Lower lobe of right lung (tissue), 2 donors: ENCODE measurements at regions not wholly inside any gene's neighbourhood (a gene's known extent, or its start where the extent isn't known, plus 50 kb on each side); places are given as distances from the start of the nearest gene placed in this dataset.

Experiments
- ATAC-seq, 2 donors: fragments of 200-7000 bp; cut with Tn5 transposase; one replicate each; pipeline ENCODE4 v1.9.1; 2020 to 2022; ENCODE audit warnings: mild to moderate bottlenecking in 2 of 2, moderate library complexity in 2 of 2
- DNase-seq: peaks from one replicate; pipeline ENCODE4 v3.0.0-alpha.2; 2020
- H3K27ac ChIP-seq: fragments of 200-600 bp; one replicate; pipeline ENCODE4 v1.8.0; 2022
- H3K27me3 ChIP-seq: fragments of 200-600 bp; one replicate; pipeline ENCODE4 v1.8.0; 2022; ENCODE audit warnings: low read depth
- H3K36me3 ChIP-seq: fragments of 200-600 bp; one replicate; pipeline ENCODE4 v1.8.0; 2022; ENCODE audit warnings: mild to moderate bottlenecking
- H3K4me1 ChIP-seq: fragments of 200-600 bp; one replicate; pipeline ENCODE4 v1.8.0; 2022
- H3K4me3 ChIP-seq: fragments of 200-600 bp; one replicate; pipeline ENCODE4 v1.8.0; 2022; ENCODE audit warnings: mild to moderate bottlenecking
- H3K9me3 ChIP-seq: fragments of 200-600 bp; one replicate; pipeline ENCODE4 v1.8.0; 2022
- intact Hi-C: fragments of 100-400 bp; cut with DNase I; formaldehyde crosslinking; loops from one replicate; pipeline ENCODE4 v1.11.0; 2022
- TF ChIP-seq, protein P1 (sequence below): fragments of 200-600 bp; IDR thresholded peaks from one replicate; pipeline ENCODE4 v1.8.0; 2022; ENCODE audit warnings: antibody characterized with exemption, mild to moderate bottlenecking
- donor health status: DM: no; HTN: yes; CAD: no; lungs with severe emphysema.

DNA sequence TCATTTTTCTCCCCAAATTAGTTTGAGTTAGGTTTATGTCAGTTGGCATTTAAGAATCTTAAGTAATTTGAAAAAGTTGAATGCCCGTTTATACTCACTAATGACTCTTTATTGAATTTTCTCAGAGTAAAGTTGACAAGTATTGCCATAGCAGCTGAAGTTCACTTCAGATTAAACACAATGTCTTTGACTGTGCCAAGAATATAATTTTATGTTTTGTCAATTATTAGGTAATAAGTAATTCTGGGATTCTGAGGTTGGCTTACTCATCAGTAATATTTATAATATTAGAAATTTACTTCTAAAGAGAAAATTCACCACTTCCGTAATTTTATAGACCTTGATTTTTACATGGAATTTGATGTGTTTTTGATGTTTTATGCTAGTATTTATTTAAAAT, 369.3 kb upstream of the TMPRSS15 start:
- Histone ChIP-seq H3K27ac (no peak overlapping the region), H3K36me3 (no peaks in the 10 kb centered on the region), H3K27me3 (no peaks in the 10 kb centered on the region), H3K4me1 (no peaks in the 10 kb centered on the region), H3K4me3 (no peak overlapping the region), H3K9me3 (no peaks in the 10 kb centered on the region)
- no peak for DNase-seq
- TF ChIP-seq, protein P1, sequence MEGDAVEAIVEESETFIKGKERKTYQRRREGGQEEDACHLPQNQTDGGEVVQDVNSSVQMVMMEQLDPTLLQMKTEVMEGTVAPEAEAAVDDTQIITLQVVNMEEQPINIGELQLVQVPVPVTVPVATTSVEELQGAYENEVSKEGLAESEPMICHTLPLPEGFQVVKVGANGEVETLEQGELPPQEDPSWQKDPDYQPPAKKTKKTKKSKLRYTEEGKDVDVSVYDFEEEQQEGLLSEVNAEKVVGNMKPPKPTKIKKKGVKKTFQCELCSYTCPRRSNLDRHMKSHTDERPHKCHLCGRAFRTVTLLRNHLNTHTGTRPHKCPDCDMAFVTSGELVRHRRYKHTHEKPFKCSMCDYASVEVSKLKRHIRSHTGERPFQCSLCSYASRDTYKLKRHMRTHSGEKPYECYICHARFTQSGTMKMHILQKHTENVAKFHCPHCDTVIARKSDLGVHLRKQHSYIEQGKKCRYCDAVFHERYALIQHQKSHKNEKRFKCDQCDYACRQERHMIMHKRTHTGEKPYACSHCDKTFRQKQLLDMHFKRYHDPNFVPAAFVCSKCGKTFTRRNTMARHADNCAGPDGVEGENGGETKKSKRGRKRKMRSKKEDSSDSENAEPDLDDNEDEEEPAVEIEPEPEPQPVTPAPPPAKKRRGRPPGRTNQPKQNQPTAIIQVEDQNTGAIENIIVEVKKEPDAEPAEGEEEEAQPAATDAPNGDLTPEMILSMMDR, result no peak
- intact Hi-C loops, result no loop called here
- no peak for ATAC-seq

DNA sequence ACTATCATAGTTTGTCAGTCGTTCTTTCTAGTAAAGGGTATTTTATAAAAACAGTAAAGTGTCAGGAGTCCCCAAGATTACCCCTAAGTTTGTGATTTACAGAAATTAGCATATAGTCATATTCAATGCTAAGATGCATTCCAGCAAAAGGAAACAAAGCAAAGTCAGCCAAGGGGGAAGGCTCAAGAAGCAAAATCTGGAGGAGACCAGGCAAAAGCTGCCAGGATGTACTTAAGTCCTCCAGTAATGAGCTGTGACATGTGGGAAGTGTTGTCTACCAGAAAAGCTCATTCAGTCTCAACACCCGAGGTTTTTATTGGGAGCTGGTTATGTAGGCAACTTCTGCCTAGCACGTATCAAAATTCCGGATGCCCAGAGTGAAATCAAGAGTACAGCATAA, 373.4 kb upstream of the TMPRSS15 start:
- no peaks in the 10 kb centered on the region for H3K36me3 ChIP-seq
- no peaks in the 10 kb centered on the region for H3K4me1 ChIP-seq
- no peaks in the 10 kb centered on the region for H3K27me3 ChIP-seq
- no peak overlapping the region for H3K4me3 ChIP-seq
- ATAC-seq (no peak), DNase-seq (no peak)
- intact Hi-C loops, result no loop called here
- H3K27ac ChIP-seq, result no peak overlapping the region
- TF ChIP-seq, protein P1, result no peak
- H3K9me3 ChIP-seq, result no peaks in the 10 kb centered on the region

DNA sequence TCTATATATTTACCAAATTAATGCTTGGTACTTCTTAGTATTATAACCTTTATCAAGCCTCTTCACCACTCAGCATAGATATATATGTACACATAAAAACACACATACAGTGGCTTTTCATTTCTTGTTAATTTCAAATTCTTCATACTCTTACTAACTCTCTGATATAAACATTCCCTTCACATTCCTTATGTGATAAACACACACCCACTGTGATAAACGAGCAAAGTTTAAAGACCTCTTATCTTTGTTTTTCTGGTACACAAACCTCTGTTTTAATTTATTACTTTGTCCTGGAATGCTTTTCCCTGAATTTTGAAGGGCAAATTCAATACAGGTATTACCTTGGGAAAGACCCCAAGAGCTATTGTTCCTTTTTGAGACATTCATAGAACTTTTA, 379.1 kb upstream of the TMPRSS15 start:
- Histone ChIP-seq H3K36me3 (no peaks in the 10 kb centered on the region), H3K4me3 (no peak overlapping the region), H3K27me3 (no peaks in the 10 kb centered on the region), H3K9me3 (no peaks in the 10 kb centered on the region), H3K4me1 (no peaks in the 10 kb centered on the region), H3K27ac (no peak overlapping the region)
- ATAC-seq (no peak), DNase-seq (no peak)
- intact Hi-C loops, result no loop called here
- TF ChIP-seq, protein P1, result no peak

DNA sequence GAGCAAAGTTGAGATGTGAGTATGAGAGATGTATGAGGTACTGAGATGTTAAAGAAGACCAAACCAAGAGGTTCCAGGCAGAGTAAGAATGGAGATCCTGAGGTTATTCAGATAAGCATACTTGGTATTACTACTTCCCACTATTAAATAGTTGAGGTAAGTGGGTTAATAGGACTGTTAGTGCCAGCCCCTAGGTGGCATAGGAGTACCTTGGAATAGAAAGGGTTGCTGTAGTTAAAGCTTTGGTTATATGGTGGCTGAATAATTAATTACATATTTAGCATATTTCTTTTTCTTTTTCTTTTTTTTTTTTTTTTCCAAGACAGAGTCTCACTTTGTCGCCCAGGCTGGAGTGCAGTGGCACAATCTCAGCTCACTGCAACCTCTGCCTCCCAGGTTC, 397.9 kb upstream of the TMPRSS15 start:
- intact Hi-C loops, result no loop called here
- ATAC-seq (no peak), DNase-seq (no peak)
- H3K4me3 ChIP-seq, result no peak overlapping the region
- no peaks in the 10 kb centered on the region for H3K36me3 ChIP-seq
- TF ChIP-seq, protein P1, result no peak
- H3K27me3 ChIP-seq, result no peaks in the 10 kb centered on the region
- H3K9me3 ChIP-seq, result no peaks in the 10 kb centered on the region
- no peak overlapping the region for H3K27ac ChIP-seq
- H3K4me1 ChIP-seq, result no peaks in the 10 kb centered on the region

DNA sequence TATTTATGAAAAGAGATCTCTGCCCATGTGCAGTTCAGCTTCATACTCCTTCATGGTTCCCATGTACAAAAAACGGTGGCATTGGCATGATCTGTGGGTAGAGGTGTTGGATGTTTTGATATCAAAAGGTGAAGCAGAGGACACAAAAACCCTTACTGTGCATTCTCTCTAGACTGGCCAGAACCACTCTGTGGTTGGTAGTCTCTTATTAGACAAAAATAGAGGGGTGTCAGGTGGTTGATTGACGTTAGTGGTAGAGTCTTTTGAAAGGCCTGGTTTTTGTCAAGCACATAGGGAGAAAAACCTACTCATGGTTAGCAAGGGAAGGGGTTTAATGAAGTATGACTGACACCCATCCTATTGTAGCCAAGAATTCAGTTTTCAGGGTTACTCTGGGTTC, 400.0 kb upstream of the TMPRSS15 start:
- TF ChIP-seq, protein P1, result no peak
- Histone ChIP-seq H3K4me1 (no peaks in the 10 kb centered on the region), H3K27ac (no peak overlapping the region), H3K27me3 (no peaks in the 10 kb centered on the region), H3K4me3 (no peak overlapping the region), H3K9me3 (no peaks in the 10 kb centered on the region), H3K36me3 (no peaks in the 10 kb centered on the region)
- ATAC-seq (no peak), DNase-seq (no peak)
- intact Hi-C loops, result no loop called here

DNA sequence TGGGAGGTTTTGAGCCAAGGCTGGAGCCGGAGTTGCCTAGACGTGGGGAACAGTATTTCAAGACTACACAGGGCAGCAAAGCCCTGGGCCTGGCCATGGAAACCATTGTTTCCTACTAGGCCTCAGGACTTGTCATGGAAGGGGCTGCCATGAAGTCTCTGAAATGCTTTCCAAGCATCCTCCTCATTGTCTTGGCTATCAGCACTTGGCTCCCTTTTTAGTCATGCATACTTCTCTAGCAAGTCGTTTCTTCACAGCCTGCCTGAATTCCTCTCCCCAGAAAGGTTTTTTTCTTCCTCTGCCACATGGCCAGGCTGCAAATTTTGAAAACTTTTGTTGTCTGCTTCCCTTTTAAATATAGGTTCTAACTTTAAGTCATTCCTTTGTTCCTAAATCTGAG, 406.6 kb upstream of the TMPRSS15 start:
- no peaks in the 10 kb centered on the region for H3K9me3 ChIP-seq
- DNase-seq (no peak), ATAC-seq (no peak)
- H3K4me3 ChIP-seq, result no peak overlapping the region
- TF ChIP-seq, protein P1, result no peak
- H3K27me3 ChIP-seq, result no peaks in the 10 kb centered on the region
- H3K27ac ChIP-seq, result no peak overlapping the region
- intact Hi-C loops, result no loop called here
- no peaks in the 10 kb centered on the region for H3K4me1 ChIP-seq
- H3K36me3 ChIP-seq, result no peaks in the 10 kb centered on the region
